C4-2B (cell line): ENCODE measurements at regions not wholly inside any gene's neighbourhood (a gene's known extent, or its start where the extent isn't known, plus 50 kb on each side); places are given as distances from the start of the nearest gene placed in this dataset.

Experiments
- H3K27ac ChIP-seq: fragments of 450-650 bp; 2 replicates; pipeline ENCODE4 v1.5.1; 2017
- CTCF ChIP-seq: fragments of 450-650 bp; conservative IDR thresholded peaks from 2 replicates; pipeline ENCODE4 v1.5.1; 2017; ENCODE audit warnings: mild to moderate bottlenecking
- ZFX ChIP-seq: fragments of 450-650 bp; IDR thresholded peaks from 2 replicates; pipeline ENCODE4 v1.6.1; 2017

DNA sequence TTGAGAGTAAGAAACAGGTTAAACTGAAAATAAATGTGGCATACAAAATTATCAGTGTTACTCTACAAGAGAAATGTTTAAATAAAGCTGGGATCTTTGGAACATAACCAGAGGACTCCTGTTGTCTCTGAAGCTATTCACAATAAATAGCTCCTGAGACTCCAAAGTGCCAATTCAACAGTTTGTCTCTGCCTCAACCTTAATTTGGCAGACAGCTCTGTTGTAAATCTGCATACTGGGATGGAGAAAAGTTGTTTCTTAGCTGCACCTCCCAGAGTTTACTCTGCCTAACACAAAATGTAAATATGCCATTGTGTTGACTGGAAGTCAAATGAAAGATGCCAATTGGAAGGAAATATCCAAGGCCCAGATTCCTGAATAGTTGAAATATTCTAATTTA, 238.5 kb upstream of the EPHA4 start:
- TF ChIP-seq CTCF = no peak
- TF ChIP-seq ZFX = no peak

GRCh38 chr2:221810245-221810644, 238.1 kb upstream of the EPHA4 start:
- TF ChIP-seq ZFX (no peak), CTCF (no peak)

More for the DNA sequence above, 238.5 kb upstream of the EPHA4 start:
- H3K27ac ChIP-seq = no peak overlapping the region

GRCh38 chr2:221808488-221808887, 236.4 kb upstream of the EPHA4 start:
- H3K27ac ChIP-seq = no peak overlapping the region
- TF ChIP-seq ZFX (no peak), CTCF (no peak)

More at GRCh38 chr2:221810245-221810644, 238.1 kb upstream of the EPHA4 start:
- H3K27ac ChIP-seq = no peak overlapping the region

GRCh38 chr2:221807706-221808105, 235.6 kb upstream of the EPHA4 start:
- H3K27ac ChIP-seq = no peak overlapping the region
- TF ChIP-seq CTCF (no peak), ZFX (no peak)

DNA sequence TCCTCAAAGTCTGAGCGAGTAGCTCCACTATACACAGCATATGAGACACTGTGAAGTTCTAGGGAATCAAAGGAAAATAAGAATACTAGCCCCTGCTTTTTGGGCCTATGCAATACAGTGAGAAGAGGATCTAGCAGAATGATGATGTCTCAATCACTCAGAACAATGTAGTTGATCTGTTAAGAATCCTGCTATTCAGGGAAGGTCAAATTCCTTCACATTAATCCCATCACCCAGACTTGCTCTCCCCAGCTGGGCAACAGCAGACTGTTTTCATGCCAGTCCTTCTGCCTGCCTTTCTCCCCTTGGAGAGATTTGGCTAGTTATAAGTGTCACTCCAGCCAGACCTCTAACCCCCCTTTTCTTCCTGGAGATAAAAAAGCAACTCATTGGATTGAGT, 230.0 kb upstream of the EPHA4 start:
- H3K27ac ChIP-seq = no peak overlapping the region
- no peak for TF ChIP-seq CTCF
- no peak for TF ChIP-seq ZFX

DNA sequence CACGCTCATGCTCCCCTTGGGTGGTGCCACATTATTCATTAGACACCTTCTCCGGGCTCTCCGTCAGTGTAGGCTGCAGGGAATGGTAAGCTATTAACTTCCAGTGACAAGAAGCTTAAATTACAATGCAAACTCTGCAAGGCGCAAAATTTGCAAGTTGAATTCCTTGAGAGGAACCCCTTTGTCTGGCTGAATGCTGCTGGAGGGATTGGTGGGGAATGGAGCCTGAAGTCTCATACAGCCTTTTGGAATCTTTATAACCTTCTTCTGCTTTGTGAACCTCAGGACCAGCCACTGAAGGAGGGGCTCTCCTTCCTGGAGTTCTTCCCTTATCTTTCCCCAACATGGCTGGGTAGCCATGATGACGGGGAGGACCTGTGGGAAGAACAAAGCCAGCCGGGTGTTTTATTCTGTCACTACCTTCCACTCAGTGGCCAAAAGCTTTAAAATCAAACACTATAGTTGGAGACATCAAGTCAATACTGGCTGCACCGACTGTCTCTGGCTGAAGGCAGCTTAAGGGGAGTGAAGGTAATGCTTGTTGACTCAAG, 220.9 kb upstream of the EPHA4 start:
- no peak for TF ChIP-seq ZFX
- no peak for TF ChIP-seq CTCF
- H3K27ac ChIP-seq = no peak overlapping the region

DNA sequence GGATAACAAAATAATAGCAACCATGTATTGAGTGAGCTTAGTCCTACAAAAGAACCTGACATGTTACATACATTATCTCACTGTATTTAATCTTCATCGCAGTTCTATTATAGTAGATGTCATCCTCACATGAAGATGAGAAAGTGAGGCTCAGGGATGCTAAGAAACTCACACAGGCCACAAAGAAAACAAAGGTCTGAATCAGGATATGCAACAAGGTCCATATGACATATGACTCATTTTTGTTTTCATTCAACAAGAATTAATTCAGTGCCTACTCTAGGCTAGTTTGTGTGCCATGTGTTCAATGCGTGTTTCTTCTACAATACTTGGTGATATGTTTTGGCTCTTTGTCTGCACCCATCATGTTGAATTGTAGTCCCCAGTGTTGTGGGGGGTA, 219.7 kb upstream of the EPHA4 start:
- H3K27ac ChIP-seq = no peak overlapping the region
- no peak for TF ChIP-seq CTCF
- no peak for TF ChIP-seq ZFX
